Left colon (tissue), 2 donors: ENCODE measurements at regions not wholly inside any gene's neighbourhood (a gene's known extent, or its start where the extent isn't known, plus 50 kb on each side); places are given as distances from the start of the nearest gene placed in this dataset.

Source experiments
- ATAC-seq: fragments of 200-7000 bp; cut with Tn5 transposase; one replicate; pipeline ENCODE4 v1.9.1; 2020; ENCODE audit warnings: mild to moderate bottlenecking, moderate library complexity
- DNase-seq, 2 donors: peaks; one replicate each; pipeline ENCODE4 v3.0.0-alpha.2; 2020
- intact Hi-C, 2 donors: fragments of 100-400 bp; cut with DNase I in 1 of 2; cut with micrococcal nuclease in 1 of 2; formaldehyde crosslinking; loops; one replicate each; pipeline versions ENCODE4 v1.11.2 to v1.14.0; 2022; cut with DNase I, micrococcal nuclease
- donor health status: DM: no; HTN: no; CAD: no.
- donor health status: DM: yes; HTN: yes; CAD: no.

GRCh38 chr5:31100781-31101310, 92.6 kb upstream of the CDH6 start:
- no peak for DNase-seq
- no peak for ATAC-seq
- intact Hi-C loops, result no loop called here

DNA sequence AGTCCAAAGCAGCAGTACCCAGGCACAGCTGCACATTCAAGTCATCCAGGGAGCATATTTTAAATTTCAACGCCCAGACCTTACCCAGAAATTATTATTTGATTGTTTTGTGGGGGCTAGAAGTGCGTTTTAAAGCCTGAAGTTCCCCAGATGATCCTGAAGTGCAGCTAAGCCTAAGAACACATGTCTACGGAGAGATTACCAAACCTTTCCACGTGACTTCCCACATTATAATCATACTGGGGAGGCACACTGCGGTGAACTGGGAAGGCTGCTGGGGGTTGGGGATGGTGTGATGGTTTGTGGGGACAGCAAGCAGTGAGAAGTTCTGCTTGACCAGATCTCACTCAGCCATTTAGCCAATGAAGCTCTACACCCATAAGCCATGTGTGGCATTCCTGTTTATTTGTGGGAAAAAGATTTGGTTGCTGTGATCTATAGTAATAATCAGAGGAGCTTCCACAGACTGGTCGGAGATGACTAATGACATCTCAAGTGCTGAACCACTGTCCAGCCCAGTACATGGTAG, 93.4 kb upstream of the CDH6 start:
- DNase-seq (no peak), ATAC-seq (no peak)
- intact Hi-C loops, result no loop called here

DNA sequence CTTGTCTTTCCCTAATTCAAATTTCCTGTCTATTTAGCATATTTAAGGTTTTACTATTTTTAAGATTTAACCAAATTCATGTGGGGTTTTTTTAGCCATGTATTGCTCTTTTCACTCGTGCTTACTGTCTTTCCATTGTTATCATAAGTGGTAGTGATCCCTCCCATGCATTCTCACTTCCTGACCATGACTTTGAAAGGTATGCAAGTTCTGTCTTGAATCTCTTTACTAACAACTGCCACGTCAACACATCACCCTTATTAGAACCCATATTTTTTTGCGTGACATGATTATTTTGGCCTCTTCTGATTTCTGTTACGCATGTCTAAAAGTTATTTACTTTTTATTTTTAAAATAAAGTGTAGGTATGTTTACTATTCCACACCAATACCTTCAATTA, 94.7 kb upstream of the CDH6 start:
- intact Hi-C loops, result no loop called here

DNA sequence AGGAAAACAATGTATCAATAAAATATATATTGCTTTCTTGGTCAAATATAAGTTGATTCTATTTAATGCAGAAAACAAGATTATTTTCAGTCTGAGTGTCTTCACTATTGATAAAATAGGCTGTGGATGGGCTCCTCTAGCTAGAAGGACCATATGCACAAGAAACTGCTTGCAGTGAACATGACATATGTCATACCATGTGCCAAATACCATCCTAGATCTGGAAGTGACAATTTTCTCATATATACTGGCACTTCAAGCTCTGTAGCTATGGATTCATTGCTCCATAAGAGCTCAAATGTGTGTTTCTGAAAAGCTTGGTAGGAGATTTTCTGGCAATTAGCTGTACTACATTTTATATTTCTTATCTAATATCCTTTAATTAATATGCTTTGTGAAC, 95.6 kb upstream of the CDH6 start:
- no peak for DNase-seq
- no peak for ATAC-seq
- intact Hi-C loops, result no loop called here

More for the DNA sequence above, 94.7 kb upstream of the CDH6 start:
- DNase-seq (no peak), ATAC-seq (no peak)

DNA sequence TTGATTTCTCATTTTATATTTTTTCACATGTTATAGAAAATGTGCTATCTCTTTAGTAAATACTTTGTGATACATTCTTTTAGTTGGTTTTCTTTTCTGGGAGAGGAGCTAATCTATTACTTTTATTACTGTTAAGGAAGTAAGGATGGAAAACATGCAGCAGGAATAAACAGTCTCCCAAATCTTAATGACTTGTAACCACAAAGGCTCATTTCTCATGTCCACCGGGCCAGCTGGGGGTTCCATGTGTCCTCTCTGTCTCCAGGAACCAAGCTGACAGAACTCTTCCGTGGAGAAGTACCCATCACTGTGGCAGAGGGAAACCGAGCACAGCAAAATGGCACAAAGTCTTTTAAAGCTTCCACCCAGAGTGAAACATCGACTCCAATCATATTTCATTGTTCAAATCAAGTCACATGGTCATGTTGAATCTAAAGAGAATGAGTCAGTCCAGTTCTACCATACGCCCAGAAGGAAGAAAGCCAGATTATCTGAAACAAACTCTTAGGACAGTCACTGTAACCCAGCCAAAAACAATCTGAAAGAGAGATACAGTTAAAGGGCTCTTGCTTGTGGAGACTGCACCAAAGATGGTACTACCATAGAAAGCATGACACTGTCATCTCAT, 97.1 kb upstream of the CDH6 start:
- intact Hi-C loops, result no loop called here
- DNase-seq, result no peak
- ATAC-seq, result no peak

DNA sequence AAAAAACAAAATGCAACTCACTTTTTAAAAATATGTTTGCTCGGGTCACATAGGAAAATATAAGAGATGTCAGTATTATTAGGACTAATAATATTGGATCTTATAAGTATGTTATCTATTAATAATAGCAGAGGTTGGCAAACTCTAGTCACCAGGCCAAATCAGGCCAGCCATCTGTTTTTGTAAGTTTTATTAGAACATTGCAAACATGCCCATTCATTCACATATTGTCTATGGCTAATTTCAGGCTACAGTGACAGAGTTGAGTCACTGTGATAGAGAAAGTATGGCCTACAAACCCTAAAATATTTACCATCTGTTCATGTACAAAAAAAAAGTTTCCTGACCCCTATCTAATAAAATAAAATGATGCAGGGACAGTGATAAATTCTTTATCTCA, 97.7 kb upstream of the CDH6 start:
- ATAC-seq (no peak), DNase-seq (no peak)
- intact Hi-C loops, result no loop called here

GRCh38 chr5:31091501-31091900, 102.0 kb upstream of the CDH6 start:
- ATAC-seq, result no peak
- no peak for DNase-seq
- intact Hi-C loops, result no loop called here

DNA sequence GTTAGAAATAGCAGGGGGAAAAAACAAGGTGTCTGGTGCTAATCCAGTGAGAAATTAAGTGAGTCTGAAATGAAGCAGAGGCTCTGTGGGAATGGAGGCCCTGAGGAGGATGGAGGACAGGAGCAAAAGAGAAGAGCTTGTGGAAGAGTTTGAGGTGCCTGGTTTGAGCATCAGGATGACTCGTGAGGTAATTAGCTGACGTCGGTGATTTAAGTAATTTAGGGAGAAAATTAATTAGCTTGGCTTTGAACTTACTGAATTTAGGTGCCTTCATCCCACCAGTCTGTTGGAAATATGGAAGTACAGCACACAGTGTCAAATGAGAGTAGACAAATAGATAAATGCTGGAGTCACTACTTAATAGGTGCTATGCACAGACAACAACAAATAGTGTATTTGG, 103.0 kb upstream of the CDH6 start:
- DNase-seq (no peak), ATAC-seq (no peak)
- intact Hi-C loops, result no loop called here

DNA sequence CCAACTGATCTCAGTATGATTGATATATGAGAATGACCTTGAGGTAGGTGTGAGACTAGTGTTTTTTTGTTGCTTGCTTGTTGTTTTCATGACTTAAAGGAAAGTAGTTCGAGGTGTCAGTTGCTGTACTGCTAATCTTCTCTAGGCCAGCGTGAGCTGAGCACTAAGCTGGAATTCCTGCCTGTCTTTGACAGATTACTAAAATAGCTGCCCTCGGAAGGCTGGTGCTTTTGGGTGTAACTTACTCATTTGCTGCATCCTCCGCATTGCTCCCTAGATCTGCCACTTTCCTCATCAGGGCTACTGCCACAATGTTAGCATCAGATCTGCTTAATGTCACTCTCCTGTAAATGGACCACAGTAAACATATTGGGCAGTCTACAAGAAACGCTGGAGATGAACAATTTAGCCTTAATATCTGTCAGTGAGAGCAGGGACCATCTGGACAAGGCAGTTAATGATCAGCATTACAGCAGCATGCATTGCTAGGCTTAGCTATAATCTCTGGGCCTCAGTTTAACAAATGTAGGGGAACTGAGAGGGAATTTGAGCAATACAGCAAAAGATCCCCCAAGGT, 106.6 kb upstream of the CDH6 start:
- DNase-seq (no peak), ATAC-seq (no peak)
- intact Hi-C loops, result no loop called here

DNA sequence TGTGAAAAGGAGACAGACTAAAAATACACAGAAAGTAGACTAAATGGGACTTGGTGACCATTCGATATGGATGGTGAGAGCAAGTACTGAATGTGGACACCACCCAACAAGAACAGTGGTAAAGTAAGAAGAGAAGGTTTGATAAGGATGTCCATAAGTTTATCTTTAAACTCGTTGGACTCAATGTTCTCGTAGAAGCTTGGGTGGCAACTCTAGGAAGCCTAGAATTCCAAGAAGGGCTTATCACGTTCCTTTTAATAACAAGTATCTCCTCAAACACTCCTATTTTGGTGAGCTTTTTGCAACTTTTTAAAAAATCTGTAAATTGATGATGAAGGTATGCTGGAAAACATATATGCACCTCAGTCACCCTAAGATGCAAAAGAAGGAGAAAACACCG, 108.6 kb upstream of the CDH6 start:
- DNase-seq, result no peak
- ATAC-seq, result no peak
- intact Hi-C loops, result no loop called here

GRCh38 chr5:31083364-31083763, 110.1 kb upstream of the CDH6 start:
- DNase-seq (no peak), ATAC-seq (no peak)
- intact Hi-C loops, result no loop called here

DNA sequence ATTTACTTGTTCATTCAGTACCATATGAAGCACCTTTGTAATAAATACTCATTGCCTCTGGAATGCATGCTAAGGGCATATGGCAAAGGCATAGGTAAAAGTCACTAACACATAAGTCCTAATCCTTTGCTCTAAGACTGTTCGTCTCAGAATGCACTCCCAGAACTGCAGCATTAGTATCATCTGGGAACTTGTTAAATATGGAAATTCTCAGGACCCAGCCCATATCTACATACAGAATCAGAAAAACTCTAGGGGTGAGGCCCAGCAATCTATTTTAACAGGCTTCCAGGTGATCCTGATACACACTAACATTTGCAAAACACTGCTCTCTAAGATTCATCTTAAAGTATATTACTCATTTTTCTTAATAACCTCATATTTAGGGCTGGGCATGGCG, 113.8 kb upstream of the CDH6 start:
- ATAC-seq (no peak), DNase-seq (no peak)
- intact Hi-C loops, result no loop called here

DNA sequence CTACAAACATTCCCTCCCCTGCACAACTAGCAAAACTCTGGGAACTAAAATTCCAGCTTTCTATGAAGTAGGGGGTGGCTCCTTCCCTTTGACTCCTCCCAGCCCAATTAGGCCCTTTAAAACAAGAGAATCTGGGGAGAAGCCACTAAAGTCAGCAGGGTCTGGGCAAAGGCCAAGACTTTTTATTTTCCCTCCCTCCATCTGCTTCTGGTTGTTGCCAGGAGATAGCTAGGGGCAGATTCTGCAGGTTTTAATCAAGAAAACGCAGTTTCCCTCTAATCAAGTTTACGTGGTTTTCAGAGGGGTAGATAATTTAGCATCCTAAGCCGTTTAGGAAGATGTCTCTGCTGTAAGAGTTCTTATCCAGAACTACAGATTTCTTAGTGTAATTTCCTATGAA, 114.5 kb upstream of the CDH6 start:
- intact Hi-C loops, result no loop called here
- ATAC-seq, result no peak
- no peak for DNase-seq

- no peak for DNase-seq
- intact Hi-C loops, result no loop called here
- no peak for ATAC-seq
These were observed 117.5 kb upstream of the CDH6 start for GRCh38 chr5:31075981-31076380.

- intact Hi-C loops, result no loop called here
- ATAC-seq (no peak), DNase-seq (no peak)
These were observed 125.2 kb upstream of the CDH6 start for GRCh38 chr5:31068287-31068686.

- no peak for ATAC-seq
- no peak for DNase-seq
- intact Hi-C loops, result no loop called here
These were observed 126.7 kb upstream of the CDH6 start for GRCh38 chr5:31066655-31067328.

DNA sequence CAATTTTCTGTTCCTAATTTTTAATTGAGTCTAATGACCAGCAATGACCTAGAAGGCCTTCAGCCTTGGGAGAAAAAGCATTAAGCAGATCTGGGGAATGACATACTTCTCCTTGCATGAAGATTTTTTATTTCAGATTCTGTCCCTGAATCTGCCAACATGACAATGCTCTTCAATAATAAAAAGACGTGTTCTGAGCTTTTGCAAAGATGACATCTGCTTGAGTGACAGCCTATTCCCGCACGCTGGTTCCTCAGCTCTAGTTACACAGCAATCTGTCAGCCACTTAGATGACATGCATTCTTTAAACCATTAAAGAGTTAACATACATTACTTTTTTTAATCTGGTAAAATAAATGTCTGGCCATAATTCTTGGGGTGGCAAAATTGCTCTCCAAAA, 129.3 kb upstream of the CDH6 start:
- ATAC-seq, result no peak
- DNase-seq, result no peak
- intact Hi-C loops, result no loop called here

DNA sequence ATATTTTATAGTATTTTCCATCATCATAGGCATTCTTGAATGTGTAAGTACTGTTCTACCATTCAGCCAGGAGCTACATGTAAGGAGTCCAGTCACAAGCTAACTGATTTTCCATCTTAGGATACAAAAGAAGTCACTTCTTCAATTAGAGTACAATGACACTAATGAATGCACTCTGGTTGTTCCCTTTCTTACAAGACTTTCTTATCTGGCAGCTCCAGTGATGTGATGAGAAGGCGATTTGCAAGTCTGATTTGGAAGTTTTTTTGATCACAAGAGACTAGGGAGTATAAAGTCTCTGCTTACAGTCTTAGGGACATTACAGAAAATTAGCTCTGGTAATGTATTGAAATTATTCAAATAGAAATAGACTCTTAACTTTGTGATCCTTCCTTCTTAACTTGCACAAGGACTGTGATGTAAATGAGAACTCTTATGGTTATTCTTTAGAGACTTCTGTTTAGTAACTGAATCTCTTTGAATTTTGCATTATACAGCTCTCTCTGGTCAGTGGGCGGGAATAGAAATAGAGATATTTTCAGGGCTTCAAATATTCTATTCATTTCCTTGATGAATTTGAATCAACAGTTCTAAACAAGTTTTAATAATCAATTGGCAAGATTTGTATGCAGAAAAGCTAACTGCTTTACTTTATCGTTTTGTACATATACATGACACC, 130.4 kb upstream of the CDH6 start:
- DNase-seq, result no peak
- no peak for ATAC-seq
- intact Hi-C loops, result no loop called here

DNA sequence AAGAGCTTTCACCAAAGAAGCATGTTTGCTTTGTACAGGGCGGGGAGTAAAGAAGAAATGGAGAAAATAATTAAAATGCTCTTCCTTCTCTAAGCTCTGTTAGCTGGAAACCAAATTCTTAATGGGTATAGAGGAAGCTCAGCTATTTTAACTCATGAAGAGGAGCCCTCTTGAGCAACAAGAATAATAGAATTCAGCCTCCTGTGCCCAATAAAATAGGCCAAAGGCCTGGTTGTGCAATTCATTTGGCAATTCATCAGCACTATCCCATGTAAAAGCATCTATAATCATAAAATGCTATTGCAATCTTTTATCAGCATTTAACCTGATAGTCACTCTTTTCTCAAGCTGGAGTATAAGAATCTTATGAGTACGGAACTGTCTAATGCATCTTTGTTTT, 133.6 kb upstream of the CDH6 start:
- intact Hi-C loops, result no loop called here
- peak; percentile 40 for ATAC-seq
- DNase-seq, result no peak

GRCh38 chr5:31054453-31054852, 139.0 kb upstream of the CDH6 start:
- ATAC-seq (no peak), DNase-seq (no peak)
- intact Hi-C loops, result no loop called here
